ENCODE measurements at regions not wholly inside any gene's neighbourhood (a gene's known extent, or its start where the extent isn't known, plus 50 kb on each side); places are given as distances from the start of the nearest gene placed in this dataset.

- intact Hi-C loops (cut with DNase I; ENCODE audit: low total_unique reads), result no loop called here
- Histone ChIP-seq H3K4me1 (no peaks in the 10 kb centered on the region), H3K36me3 (no peaks in the 10 kb centered on the region), H3K9me3 (no peaks in the 10 kb centered on the region), H3K27ac (no peak overlapping the region), H3K27me3 (no peaks in the 10 kb centered on the region), H3K4me3 (no peak overlapping the region)
- TF ChIP-seq, protein P1, sequence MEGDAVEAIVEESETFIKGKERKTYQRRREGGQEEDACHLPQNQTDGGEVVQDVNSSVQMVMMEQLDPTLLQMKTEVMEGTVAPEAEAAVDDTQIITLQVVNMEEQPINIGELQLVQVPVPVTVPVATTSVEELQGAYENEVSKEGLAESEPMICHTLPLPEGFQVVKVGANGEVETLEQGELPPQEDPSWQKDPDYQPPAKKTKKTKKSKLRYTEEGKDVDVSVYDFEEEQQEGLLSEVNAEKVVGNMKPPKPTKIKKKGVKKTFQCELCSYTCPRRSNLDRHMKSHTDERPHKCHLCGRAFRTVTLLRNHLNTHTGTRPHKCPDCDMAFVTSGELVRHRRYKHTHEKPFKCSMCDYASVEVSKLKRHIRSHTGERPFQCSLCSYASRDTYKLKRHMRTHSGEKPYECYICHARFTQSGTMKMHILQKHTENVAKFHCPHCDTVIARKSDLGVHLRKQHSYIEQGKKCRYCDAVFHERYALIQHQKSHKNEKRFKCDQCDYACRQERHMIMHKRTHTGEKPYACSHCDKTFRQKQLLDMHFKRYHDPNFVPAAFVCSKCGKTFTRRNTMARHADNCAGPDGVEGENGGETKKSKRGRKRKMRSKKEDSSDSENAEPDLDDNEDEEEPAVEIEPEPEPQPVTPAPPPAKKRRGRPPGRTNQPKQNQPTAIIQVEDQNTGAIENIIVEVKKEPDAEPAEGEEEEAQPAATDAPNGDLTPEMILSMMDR (IDR thresholded peaks at IDR 0.05), result no peak
- TF ChIP-seq POLR2A (IDR thresholded peaks at IDR 0.05), result no peak
- no peak for DNase-seq
These were observed 242.0 kb downstream of the FOXD2 start for GRCh38 chr1:47679826-47680225.

DNA sequence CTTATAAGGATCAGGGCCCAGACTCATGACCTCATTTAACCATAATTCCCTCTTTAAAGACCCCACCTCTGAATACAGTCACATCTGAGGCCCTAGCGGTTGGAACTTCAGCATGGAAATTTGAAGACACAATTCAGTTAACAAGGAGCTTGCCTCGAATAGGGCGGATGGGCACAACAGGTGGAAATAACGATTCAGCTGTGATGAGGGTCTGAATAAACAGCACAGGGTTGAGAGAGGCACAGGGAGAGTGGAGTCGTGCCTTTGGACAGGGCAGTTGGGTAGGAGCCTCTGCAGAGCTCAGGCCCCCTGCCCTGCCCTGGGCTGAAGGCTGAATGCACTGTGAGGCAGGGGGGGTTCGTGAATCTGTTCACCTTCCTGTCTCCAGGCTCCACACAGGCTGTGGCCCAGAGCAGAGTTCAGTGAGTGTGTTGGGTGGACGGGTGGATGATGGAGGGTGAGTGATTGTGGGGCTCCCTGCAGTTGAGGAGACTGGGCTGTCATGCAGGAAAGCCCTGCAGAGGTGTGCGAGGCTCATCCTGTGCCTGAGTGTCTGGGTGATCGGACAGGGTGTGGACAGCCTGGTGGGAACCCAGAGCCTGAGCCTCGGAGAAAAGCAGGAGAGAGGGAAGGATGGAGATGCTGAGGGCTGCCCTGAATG lies 243.1 kb downstream of the FOXD2 start:
- DNase-seq, result no peak
- no peak overlapping the region for H3K27ac ChIP-seq
- no peak overlapping the region for H3K4me3 ChIP-seq
- H3K27me3 ChIP-seq, result no peaks in the 10 kb centered on the region
- H3K36me3 ChIP-seq, result no peaks in the 10 kb centered on the region
- no peaks in the 10 kb centered on the region for H3K9me3 ChIP-seq
- H3K4me1 ChIP-seq, result no peaks in the 10 kb centered on the region
- intact Hi-C loops (cut with DNase I; ENCODE audit: low total_unique reads), result no loop called here
- TF ChIP-seq, protein P1 (IDR thresholded peaks at IDR 0.05), result no peak
- TF ChIP-seq POLR2A (IDR thresholded peaks at IDR 0.05), result no peak

DNA sequence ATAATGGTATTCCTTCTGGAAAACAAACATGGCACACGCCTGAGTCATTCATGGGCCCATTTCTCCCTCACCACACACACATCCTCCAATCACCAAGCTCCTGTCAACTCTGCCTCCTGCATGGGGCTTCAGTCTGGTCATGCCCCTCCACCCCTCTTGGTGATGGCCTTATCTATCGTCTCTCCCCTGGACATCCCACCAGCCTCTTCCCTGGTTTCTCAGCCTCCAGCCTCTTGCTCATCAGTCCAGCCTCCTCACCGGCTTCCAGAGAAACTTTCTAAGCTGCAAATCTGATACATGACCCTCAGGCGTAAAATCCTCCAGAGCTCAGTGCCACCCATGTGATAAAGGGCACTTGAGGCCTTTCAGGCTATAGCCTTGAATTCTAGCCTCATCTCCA lies 243.9 kb downstream of the FOXD2 start:
- TF ChIP-seq, protein P1 (IDR thresholded peaks at IDR 0.05), result no peak
- TF ChIP-seq POLR2A (IDR thresholded peaks at IDR 0.05), result no peak
- Histone ChIP-seq H3K4me1 (no peaks in the 10 kb centered on the region), H3K27ac (no peak overlapping the region), H3K27me3 (no peaks in the 10 kb centered on the region), H3K9me3 (no peaks in the 10 kb centered on the region), H3K4me3 (no peak overlapping the region), H3K36me3 (no peaks in the 10 kb centered on the region)
- DNase-seq, result no peak
- intact Hi-C loops (cut with DNase I; ENCODE audit: low total_unique reads), result no loop called here

GRCh38 chr1:47682198-47682597 lies 244.4 kb downstream of the FOXD2 start:
- no peak for DNase-seq
- Histone ChIP-seq H3K4me3 (no peak overlapping the region), H3K27me3 (no peaks in the 10 kb centered on the region), H3K9me3 (no peaks in the 10 kb centered on the region), H3K4me1 (no peaks in the 10 kb centered on the region), H3K27ac (no peak overlapping the region), H3K36me3 (no peaks in the 10 kb centered on the region)
- TF ChIP-seq, protein P1 (IDR thresholded peaks at IDR 0.05), result no peak
- TF ChIP-seq POLR2A (IDR thresholded peaks at IDR 0.05), result no peak
- intact Hi-C loops (cut with DNase I; ENCODE audit: low total_unique reads), result no loop called here

DNA sequence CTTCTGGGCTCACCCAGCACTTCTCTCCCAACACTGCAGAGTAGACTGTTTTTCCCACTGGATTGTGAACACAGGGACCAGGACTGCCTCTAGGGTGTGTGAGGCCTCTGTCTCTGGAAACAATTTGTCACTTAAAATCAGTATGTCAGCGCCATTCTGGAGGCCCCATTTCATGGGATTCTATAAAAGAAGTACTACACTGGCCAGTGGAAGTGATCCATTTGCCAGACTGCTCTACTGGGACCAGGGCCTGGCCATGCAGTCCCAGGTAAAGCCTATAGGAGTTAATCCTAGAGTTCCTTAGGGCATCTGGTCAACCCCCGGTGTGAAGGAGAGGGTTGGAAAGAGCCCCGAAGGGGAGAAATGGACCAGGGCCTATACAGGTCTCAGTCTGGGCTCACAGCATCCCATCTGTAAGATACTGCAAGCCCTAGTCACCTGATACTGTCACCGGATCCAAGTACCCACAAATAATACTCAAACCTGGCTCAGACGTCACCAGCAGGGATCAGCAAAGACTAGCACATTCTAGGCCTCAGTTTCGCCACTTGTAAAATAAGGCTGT lies 245.0 kb downstream of the FOXD2 start:
- intact Hi-C loops (cut with DNase I; ENCODE audit: low total_unique reads), result no loop called here
- H3K27me3 ChIP-seq, result no peaks in the 10 kb centered on the region
- DNase-seq, result no peak
- no peak overlapping the region for H3K4me3 ChIP-seq
- H3K9me3 ChIP-seq, result no peaks in the 10 kb centered on the region
- H3K4me1 ChIP-seq, result no peaks in the 10 kb centered on the region
- no peaks in the 10 kb centered on the region for H3K36me3 ChIP-seq
- TF ChIP-seq POLR2A (IDR thresholded peaks at IDR 0.05), result no peak
- TF ChIP-seq, protein P1 (IDR thresholded peaks at IDR 0.05), result no peak
- H3K27ac ChIP-seq, result no peak overlapping the region

Measured in uterus (tissue), 3 donors.